ENCODE measurements at regions not wholly inside any gene's neighbourhood (a gene's known extent, or its start where the extent isn't known, plus 50 kb on each side); places are given as distances from the start of the nearest gene placed in this dataset.

DNA sequence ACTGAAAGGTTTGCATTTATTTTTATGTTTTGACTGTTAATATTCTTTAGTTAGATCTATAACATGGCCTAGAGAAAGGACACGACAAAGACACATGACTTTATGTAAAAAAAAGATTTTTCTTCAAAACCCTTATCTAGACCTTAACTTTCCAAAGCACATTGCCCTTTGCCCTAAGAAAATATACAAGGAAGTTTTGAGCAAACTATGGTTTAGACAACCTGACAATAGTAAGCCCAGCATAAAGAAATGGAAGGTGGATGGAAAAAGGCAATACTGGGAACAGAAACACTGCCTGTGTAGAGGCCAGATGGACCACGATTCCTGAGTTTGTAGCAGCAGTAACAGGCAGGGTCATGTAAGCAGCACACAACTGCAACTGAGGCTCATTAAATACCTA is 724.0 kb downstream of the GALC start:
- Histone ChIP-seq H4K20me1 (ENCODE audit: insufficient read depth) (no peaks in the 10 kb centered on the region), H3K27me3 (ENCODE audit: insufficient read depth, low read depth, low read length) (peaks cover 15% of the 10 kb centered on the region), H2AFZ (ENCODE audit: low read depth, low read length) (no peak overlapping the region), H3F3A (ENCODE audit: insufficient read depth, low read length, poor library complexity, severe bottlenecking) (no peaks in the 10 kb centered on the region), H3K4me3 (ENCODE audit: low read length) (no peak overlapping the region), H3K9me3 (ENCODE audit: low read length) (peaks cover 3% of the 10 kb centered on the region), H3K9me2 (ENCODE audit: insufficient read depth, low read length) (no peaks in the 10 kb centered on the region), H3K4me2 (ENCODE audit: low read length) (no peak overlapping the region), H3K36me3 (ENCODE audit: insufficient read depth, low read length) (no peaks in the 10 kb centered on the region), H3K79me2 (replicated peaks; ENCODE audit: insufficient read depth, low read length) (no peaks in the 10 kb centered on the region), H3K9ac (ENCODE audit: low read length) (no peak overlapping the region), H3K27ac (ENCODE audit: low read length) (no peak overlapping the region)
- TF ChIP-seq RAD21 (conservative IDR thresholded peaks at IDR 0.05) (no peak), POLR2AphosphoS5 (IDR thresholded peaks at IDR 0.05) (no peak), EP300 (conservative IDR thresholded peaks at IDR 0.05; ENCODE audit: poor library complexity, severe bottlenecking) (no peak), TAF1 (IDR thresholded peaks at IDR 0.05; ENCODE audit: low read depth) (no peak), MXI1 (conservative IDR thresholded peaks at IDR 0.05; ENCODE audit: poor library complexity, severe bottlenecking) (no peak), EZH2 (IDR thresholded peaks at IDR 0.05; ENCODE audit: borderline replicate concordance, insufficient read depth, low read length, poor library complexity, severe bottlenecking) (no peak)
- TF ChIP-seq, protein P1, sequence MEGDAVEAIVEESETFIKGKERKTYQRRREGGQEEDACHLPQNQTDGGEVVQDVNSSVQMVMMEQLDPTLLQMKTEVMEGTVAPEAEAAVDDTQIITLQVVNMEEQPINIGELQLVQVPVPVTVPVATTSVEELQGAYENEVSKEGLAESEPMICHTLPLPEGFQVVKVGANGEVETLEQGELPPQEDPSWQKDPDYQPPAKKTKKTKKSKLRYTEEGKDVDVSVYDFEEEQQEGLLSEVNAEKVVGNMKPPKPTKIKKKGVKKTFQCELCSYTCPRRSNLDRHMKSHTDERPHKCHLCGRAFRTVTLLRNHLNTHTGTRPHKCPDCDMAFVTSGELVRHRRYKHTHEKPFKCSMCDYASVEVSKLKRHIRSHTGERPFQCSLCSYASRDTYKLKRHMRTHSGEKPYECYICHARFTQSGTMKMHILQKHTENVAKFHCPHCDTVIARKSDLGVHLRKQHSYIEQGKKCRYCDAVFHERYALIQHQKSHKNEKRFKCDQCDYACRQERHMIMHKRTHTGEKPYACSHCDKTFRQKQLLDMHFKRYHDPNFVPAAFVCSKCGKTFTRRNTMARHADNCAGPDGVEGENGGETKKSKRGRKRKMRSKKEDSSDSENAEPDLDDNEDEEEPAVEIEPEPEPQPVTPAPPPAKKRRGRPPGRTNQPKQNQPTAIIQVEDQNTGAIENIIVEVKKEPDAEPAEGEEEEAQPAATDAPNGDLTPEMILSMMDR (IDR thresholded peaks at IDR 0.05; ENCODE audit: poor library complexity, severe bottlenecking): no peak
- TF ChIP-seq, protein P2, sequence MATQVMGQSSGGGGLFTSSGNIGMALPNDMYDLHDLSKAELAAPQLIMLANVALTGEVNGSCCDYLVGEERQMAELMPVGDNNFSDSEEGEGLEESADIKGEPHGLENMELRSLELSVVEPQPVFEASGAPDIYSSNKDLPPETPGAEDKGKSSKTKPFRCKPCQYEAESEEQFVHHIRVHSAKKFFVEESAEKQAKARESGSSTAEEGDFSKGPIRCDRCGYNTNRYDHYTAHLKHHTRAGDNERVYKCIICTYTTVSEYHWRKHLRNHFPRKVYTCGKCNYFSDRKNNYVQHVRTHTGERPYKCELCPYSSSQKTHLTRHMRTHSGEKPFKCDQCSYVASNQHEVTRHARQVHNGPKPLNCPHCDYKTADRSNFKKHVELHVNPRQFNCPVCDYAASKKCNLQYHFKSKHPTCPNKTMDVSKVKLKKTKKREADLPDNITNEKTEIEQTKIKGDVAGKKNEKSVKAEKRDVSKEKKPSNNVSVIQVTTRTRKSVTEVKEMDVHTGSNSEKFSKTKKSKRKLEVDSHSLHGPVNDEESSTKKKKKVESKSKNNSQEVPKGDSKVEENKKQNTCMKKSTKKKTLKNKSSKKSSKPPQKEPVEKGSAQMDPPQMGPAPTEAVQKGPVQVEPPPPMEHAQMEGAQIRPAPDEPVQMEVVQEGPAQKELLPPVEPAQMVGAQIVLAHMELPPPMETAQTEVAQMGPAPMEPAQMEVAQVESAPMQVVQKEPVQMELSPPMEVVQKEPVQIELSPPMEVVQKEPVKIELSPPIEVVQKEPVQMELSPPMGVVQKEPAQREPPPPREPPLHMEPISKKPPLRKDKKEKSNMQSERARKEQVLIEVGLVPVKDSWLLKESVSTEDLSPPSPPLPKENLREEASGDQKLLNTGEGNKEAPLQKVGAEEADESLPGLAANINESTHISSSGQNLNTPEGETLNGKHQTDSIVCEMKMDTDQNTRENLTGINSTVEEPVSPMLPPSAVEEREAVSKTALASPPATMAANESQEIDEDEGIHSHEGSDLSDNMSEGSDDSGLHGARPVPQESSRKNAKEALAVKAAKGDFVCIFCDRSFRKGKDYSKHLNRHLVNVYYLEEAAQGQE (IDR thresholded peaks at IDR 0.05; ENCODE audit: borderline replicate concordance): no peak

DNA sequence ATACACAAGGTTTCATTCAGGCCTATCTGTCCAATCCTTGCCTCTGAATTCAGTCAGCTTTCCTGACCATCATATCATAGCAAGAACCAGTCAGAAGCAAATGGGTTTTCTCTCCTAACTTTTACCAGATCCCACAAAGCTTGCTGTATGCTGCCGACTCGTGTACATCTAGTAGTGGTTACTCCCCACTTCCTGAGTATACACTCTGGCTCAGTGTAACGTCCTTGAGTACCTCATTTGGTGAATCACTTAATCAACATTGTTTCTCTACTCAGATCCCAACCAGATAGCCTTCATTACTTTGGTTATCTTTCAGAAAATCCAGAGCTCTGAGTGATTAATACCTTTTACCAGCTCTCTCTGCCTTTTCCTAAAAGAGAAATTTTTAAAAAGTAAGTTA is 728.2 kb downstream of the GALC start:
- Histone ChIP-seq H3K27ac (ENCODE audit: low read length) (no peak overlapping the region), H3K9me3 (ENCODE audit: low read length) (no peaks in the 10 kb centered on the region), H3K27me3 (ENCODE audit: insufficient read depth, low read depth, low read length) (peaks cover 27% of the 10 kb centered on the region), H4K20me1 (ENCODE audit: insufficient read depth) (no peaks in the 10 kb centered on the region), H2AFZ (ENCODE audit: low read depth, low read length) (no peak overlapping the region), H3K36me3 (ENCODE audit: insufficient read depth, low read length) (no peaks in the 10 kb centered on the region), H3K4me2 (ENCODE audit: low read length) (no peak overlapping the region), H3K79me2 (replicated peaks; ENCODE audit: insufficient read depth, low read length) (no peaks in the 10 kb centered on the region), H3K9ac (ENCODE audit: low read length) (no peak overlapping the region), H3F3A (ENCODE audit: insufficient read depth, low read length, poor library complexity, severe bottlenecking) (no peaks in the 10 kb centered on the region), H3K4me3 (ENCODE audit: low read length) (no peak overlapping the region), H3K9me2 (ENCODE audit: insufficient read depth, low read length) (no peaks in the 10 kb centered on the region)
- TF ChIP-seq, protein P1 (IDR thresholded peaks at IDR 0.05; ENCODE audit: poor library complexity, severe bottlenecking): no peak
- TF ChIP-seq RAD21 (conservative IDR thresholded peaks at IDR 0.05): no peak
- TF ChIP-seq EP300 (conservative IDR thresholded peaks at IDR 0.05; ENCODE audit: poor library complexity, severe bottlenecking): no peak
- no peak for TF ChIP-seq MXI1 (conservative IDR thresholded peaks at IDR 0.05; ENCODE audit: poor library complexity, severe bottlenecking)
- no peak for TF ChIP-seq EZH2 (IDR thresholded peaks at IDR 0.05; ENCODE audit: borderline replicate concordance, insufficient read depth, low read length, poor library complexity, severe bottlenecking)
- no peak for TF ChIP-seq POLR2AphosphoS5 (IDR thresholded peaks at IDR 0.05)
- no peak for TF ChIP-seq SMC3 (conservative IDR thresholded peaks at IDR 0.05; ENCODE audit: poor library complexity)
- TF ChIP-seq, protein P2 (IDR thresholded peaks at IDR 0.05; ENCODE audit: borderline replicate concordance): no peak
- no peak for TF ChIP-seq TAF1 (IDR thresholded peaks at IDR 0.05; ENCODE audit: low read depth)
